Gastrocnemius medialis (tissue), 4 donors: ENCODE measurements at regions not wholly inside any gene's neighbourhood (a gene's known extent, or its start where the extent isn't known, plus 50 kb on each side); places are given as distances from the start of the nearest gene placed in this dataset.

Source experiments
- ATAC-seq, 2 donors: fragments of 150-250 bp; one replicate each; pipeline ENCODE4 v1.9.1; 2016
- DNase-seq, 2 donors: peaks; one replicate each; pipeline ENCODE4 v3.0.0-alpha.2; 2019
- H3K27ac ChIP-seq, 4 donors: fragments of 200-600 bp; sonication (generic); 1 replicate in 1 of 4; 2 replicates in 3 of 4; pipeline ENCODE4 v1.5.1; 2016 to 2018; ENCODE audit warnings: mild to moderate bottlenecking in 2 of 4, moderate library complexity in 1 of 4
- H3K27me3 ChIP-seq, 3 donors: fragments of 200-600 bp; sonication (generic) in 2 of 3; 1 replicate in 1 of 3; 2 replicates in 2 of 3; pipeline versions ENCODE4 v1.5.1 to v1.6.0; 2016 to 2019; ENCODE audit warnings: mild to moderate bottlenecking in 1 of 3, moderate library complexity in 1 of 3
- H3K36me3 ChIP-seq, 2 donors: fragments of 200-600 bp; sonication (generic) in 1 of 2; one replicate each; pipeline ENCODE4 v1.5.1; 2017 to 2018
- H3K4me1 ChIP-seq, 2 donors: fragments of 200-600 bp; sonication (generic) in 1 of 2; one replicate each; pipeline ENCODE4 v1.5.1; 2016 to 2017; ENCODE audit warnings: mild to moderate bottlenecking in 2 of 2
- H3K4me3 ChIP-seq, 4 donors: fragments of 200-600 bp; sonication (generic) in 3 of 4; 1 replicate in 1 of 4; 2 replicates in 3 of 4; pipeline ENCODE4 v1.5.1; 2016 to 2019; ENCODE audit warnings: mild to moderate bottlenecking in 2 of 4
- H3K9me3 ChIP-seq, 3 donors: fragments of 200-600 bp; sonication (generic) in 2 of 3; 1 replicate in 1 of 3; 2 replicates in 2 of 3; pipeline ENCODE4 v1.5.1; 2016 to 2019
- CTCF ChIP-seq, 5 experiments: fragments of 450-650 bp in 3 of 5; fragments of 200-600 bp in 2 of 5; sonication (generic) in 2 of 5; IDR thresholded peaks in 4 of 5; conservative IDR thresholded peaks in 1 of 5; 1 replicate in 4 of 5; 2 replicates in 1 of 5; pipeline ENCODE4 v1.5.1; 2016 to 2019; ENCODE audit warnings: antibody characterized with exemption in 5 of 5, mild to moderate bottlenecking in 3 of 5, moderate library complexity in 3 of 5
- POLR2A ChIP-seq, 2 donors: fragments of 450-650 bp; IDR thresholded peaks; one replicate each; pipeline ENCODE4 v1.6.1; 2017; ENCODE audit warnings: antibody characterized with exemption in 2 of 2, mild to moderate bottlenecking in 2 of 2, moderate library complexity in 2 of 2
- in situ Hi-C, 4 donors: fragments of 200-750 bp; cut with MboI; loops; one replicate each; pipeline versions ENCODE4 v1.15.0 to v1.8.0; 2017; ENCODE audit warnings: low sequenced_read_pairs in 4 of 4
- intact Hi-C: fragments of 100-400 bp; cut with DNase I; formaldehyde crosslinking; loops from one replicate; pipeline ENCODE4 v1.15.1; 2023; ENCODE audit warnings: low total_unique reads

GRCh38 chr18:40186677-40187076 lies 1768.4 kb upstream of the PIK3C3 start:
- no peak overlapping the region for H3K4me3 ChIP-seq
- DNase-seq (no peak), ATAC-seq (no peak)
- intact Hi-C loops: no loop called here
- H3K27ac ChIP-seq: no peak overlapping the region
- in situ Hi-C loops: no loop called here
- H3K9me3 ChIP-seq: no peaks in the 10 kb centered on the region
- no peaks in the 10 kb centered on the region for H3K27me3 ChIP-seq
- H3K4me1 ChIP-seq: no peaks in the 10 kb centered on the region
- no peaks in the 10 kb centered on the region for H3K36me3 ChIP-seq
- TF ChIP-seq POLR2A (IDR thresholded peaks at IDR 0.05): no peak
- no peak for TF ChIP-seq CTCF (IDR thresholded peaks at IDR 0.05 in 4 of 5, conservative IDR thresholded peaks at IDR 0.05 in 1 of 5)

GRCh38 chr18:40179729-40180461 lies 1775.1 kb upstream of the PIK3C3 start:
- no peaks in the 10 kb centered on the region for H3K9me3 ChIP-seq
- no peak overlapping the region for H3K27ac ChIP-seq
- H3K4me3 ChIP-seq: no peak overlapping the region
- no peaks in the 10 kb centered on the region for H3K4me1 ChIP-seq
- TF ChIP-seq CTCF (IDR thresholded peaks at IDR 0.05 in 4 of 5, conservative IDR thresholded peaks at IDR 0.05 in 1 of 5) (no peak), POLR2A (IDR thresholded peaks at IDR 0.05) (no peak)
- in situ Hi-C loops (no loop called here), intact Hi-C loops (no loop called here)
- no peaks in the 10 kb centered on the region for H3K27me3 ChIP-seq
- no peak for ATAC-seq
- no peak for DNase-seq
- H3K36me3 ChIP-seq: no peaks in the 10 kb centered on the region

- no peaks in the 10 kb centered on the region for H3K9me3 ChIP-seq
- DNase-seq (no peak), ATAC-seq (no peak)
- TF ChIP-seq CTCF (IDR thresholded peaks at IDR 0.05 in 4 of 5, conservative IDR thresholded peaks at IDR 0.05 in 1 of 5) (no peak), POLR2A (IDR thresholded peaks at IDR 0.05) (no peak)
- intact Hi-C loops: no loop called here
- no peaks in the 10 kb centered on the region for H3K27me3 ChIP-seq
- no peak overlapping the region for H3K4me3 ChIP-seq
- no peak overlapping the region for H3K27ac ChIP-seq
- no peaks in the 10 kb centered on the region for H3K4me1 ChIP-seq
- no peaks in the 10 kb centered on the region for H3K36me3 ChIP-seq
- in situ Hi-C loops: no loop called here
Observed at GRCh38 chr18:40168026-40168425, 1787.0 kb upstream of the PIK3C3 start.

- Histone ChIP-seq H3K9me3 (no peaks in the 10 kb centered on the region), H3K4me3 (no peak overlapping the region), H3K27me3 (no peaks in the 10 kb centered on the region), H3K36me3 (no peaks in the 10 kb centered on the region), H3K27ac (no peak overlapping the region), H3K4me1 (no peaks in the 10 kb centered on the region)
- TF ChIP-seq POLR2A (IDR thresholded peaks at IDR 0.05): no peak
- no peak for TF ChIP-seq CTCF (IDR thresholded peaks at IDR 0.05 in 4 of 5, conservative IDR thresholded peaks at IDR 0.05 in 1 of 5)
- ATAC-seq (no peak), DNase-seq (no peak)
- intact Hi-C loops (no loop called here), in situ Hi-C loops (no loop called here)
Observed at GRCh38 chr18:40163254-40163653, 1791.8 kb upstream of the PIK3C3 start.

GRCh38 chr18:40160361-40160760 lies 1794.7 kb upstream of the PIK3C3 start:
- TF ChIP-seq POLR2A (IDR thresholded peaks at IDR 0.05) (no peak), CTCF (IDR thresholded peaks at IDR 0.05 in 4 of 5, conservative IDR thresholded peaks at IDR 0.05 in 1 of 5) (no peak)
- H3K27me3 ChIP-seq: no peaks in the 10 kb centered on the region
- no peak for DNase-seq
- no peaks in the 10 kb centered on the region for H3K4me1 ChIP-seq
- intact Hi-C loops (no loop called here), in situ Hi-C loops (no loop called here)
- no peak overlapping the region for H3K27ac ChIP-seq
- H3K9me3 ChIP-seq: no peaks in the 10 kb centered on the region
- H3K4me3 ChIP-seq: no peak overlapping the region
- H3K36me3 ChIP-seq: no peaks in the 10 kb centered on the region
- no peak for ATAC-seq
